ENCODE measurements at regions not wholly inside any gene's neighbourhood (a gene's known extent, or its start where the extent isn't known, plus 50 kb on each side); places are given as distances from the start of the nearest gene placed in this dataset.
"Not testable (repeated sequence)": the region's sequence is repeated elsewhere in the genome, so short reads cannot be mapped to it uniquely, and the experiment has no call there.

DNA sequence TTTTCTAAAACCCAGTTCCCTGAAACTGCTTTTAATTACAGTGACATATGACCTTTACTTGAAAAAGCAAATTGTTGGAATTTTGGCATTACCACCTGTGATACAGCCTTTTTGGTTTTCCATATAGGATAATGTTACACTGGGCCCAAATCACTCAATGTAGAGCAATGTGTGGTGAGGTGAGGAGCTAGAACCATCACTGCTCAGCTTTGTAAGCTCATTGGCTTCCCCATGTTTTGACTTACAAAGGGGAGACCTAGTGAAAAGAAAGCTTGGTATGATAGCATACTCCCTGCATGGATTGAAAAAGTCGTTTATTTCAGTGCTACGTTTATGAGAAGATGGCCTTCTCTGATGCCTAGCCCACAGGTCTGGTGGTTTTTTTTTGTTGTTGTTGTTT, 470.4 kb upstream of the EPHA7 start:
- DNase-seq (ENCODE audit: low read depth), result no peak
- TF ChIP-seq, protein P1, sequence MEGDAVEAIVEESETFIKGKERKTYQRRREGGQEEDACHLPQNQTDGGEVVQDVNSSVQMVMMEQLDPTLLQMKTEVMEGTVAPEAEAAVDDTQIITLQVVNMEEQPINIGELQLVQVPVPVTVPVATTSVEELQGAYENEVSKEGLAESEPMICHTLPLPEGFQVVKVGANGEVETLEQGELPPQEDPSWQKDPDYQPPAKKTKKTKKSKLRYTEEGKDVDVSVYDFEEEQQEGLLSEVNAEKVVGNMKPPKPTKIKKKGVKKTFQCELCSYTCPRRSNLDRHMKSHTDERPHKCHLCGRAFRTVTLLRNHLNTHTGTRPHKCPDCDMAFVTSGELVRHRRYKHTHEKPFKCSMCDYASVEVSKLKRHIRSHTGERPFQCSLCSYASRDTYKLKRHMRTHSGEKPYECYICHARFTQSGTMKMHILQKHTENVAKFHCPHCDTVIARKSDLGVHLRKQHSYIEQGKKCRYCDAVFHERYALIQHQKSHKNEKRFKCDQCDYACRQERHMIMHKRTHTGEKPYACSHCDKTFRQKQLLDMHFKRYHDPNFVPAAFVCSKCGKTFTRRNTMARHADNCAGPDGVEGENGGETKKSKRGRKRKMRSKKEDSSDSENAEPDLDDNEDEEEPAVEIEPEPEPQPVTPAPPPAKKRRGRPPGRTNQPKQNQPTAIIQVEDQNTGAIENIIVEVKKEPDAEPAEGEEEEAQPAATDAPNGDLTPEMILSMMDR (IDR thresholded peaks at IDR 0.05; ENCODE audit: low read depth, low read length, missing control alignments), result no peak
- no peak overlapping the region for H3K4me3 ChIP-seq (ENCODE audit: low read depth, low read length)

DNA sequence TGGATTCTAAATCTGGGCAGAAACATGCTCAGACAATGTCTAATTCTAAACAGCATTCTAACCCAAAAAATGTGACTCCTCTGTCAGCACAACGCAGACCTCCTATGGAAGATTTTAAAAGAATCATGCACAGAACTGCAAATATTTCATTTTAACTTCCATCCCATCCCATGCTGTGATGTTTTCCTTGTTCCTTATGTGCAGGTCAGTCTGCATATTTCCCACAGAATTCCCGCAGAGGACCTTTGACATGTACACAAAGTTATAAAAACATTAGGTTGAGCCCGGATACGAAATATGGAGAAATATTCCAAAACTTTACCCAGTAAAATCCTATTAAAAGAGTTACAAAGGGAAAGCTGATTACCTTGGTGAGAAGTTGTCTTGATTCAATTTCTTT, 467.1 kb upstream of the EPHA7 start:
- TF ChIP-seq, protein P1 (IDR thresholded peaks at IDR 0.05; ENCODE audit: low read depth, low read length, missing control alignments), result no peak
- DNase-seq (ENCODE audit: low read depth), result no peak
- no peak overlapping the region for H3K4me3 ChIP-seq (ENCODE audit: low read depth, low read length)

GRCh38 chr6:93859971-93860370, 440.6 kb upstream of the EPHA7 start:
- TF ChIP-seq, protein P1 (IDR thresholded peaks at IDR 0.05; ENCODE audit: low read depth, low read length, missing control alignments), result no peak
- no peak for DNase-seq (ENCODE audit: low read depth)
- H3K4me3 ChIP-seq (ENCODE audit: low read depth, low read length), result no peak overlapping the region

GRCh38 chr6:93858213-93858612, 438.9 kb upstream of the EPHA7 start:
- DNase-seq (ENCODE audit: low read depth), result no peak
- H3K4me3 ChIP-seq (ENCODE audit: low read depth, low read length), result no peak overlapping the region
- TF ChIP-seq, protein P1 (IDR thresholded peaks at IDR 0.05; ENCODE audit: low read depth, low read length, missing control alignments), result no peak

- TF ChIP-seq, protein P1 (IDR thresholded peaks at IDR 0.05; ENCODE audit: low read depth, low read length, missing control alignments), result no peak
- DNase-seq (ENCODE audit: low read depth), result no peak
- H3K4me3 ChIP-seq (ENCODE audit: low read depth, low read length), result no peak overlapping the region
Observed at GRCh38 chr6:93849857-93850256, 430.5 kb upstream of the EPHA7 start.

- TF ChIP-seq, protein P1 (IDR thresholded peaks at IDR 0.05; ENCODE audit: low read depth, low read length, missing control alignments), result no peak
- H3K4me3 ChIP-seq (ENCODE audit: low read depth, low read length), result no peak overlapping the region
- DNase-seq (ENCODE audit: low read depth), result no peak
Observed at GRCh38 chr6:93848031-93848742, 428.8 kb upstream of the EPHA7 start.

GRCh38 chr6:93842178-93842577, 422.8 kb upstream of the EPHA7 start:
- H3K4me3 ChIP-seq (ENCODE audit: low read depth, low read length), result no peak overlapping the region
- TF ChIP-seq, protein P1 (IDR thresholded peaks at IDR 0.05; ENCODE audit: low read depth, low read length, missing control alignments), result no peak
- no peak for DNase-seq (ENCODE audit: low read depth)

- not testable (repeated sequence) for H3K4me3 ChIP-seq (ENCODE audit: low read depth, low read length); DNase-seq (ENCODE audit: low read depth)
Observed at GRCh38 chr6:93835451-93836145, 416.2 kb upstream of the EPHA7 start.

DNA sequence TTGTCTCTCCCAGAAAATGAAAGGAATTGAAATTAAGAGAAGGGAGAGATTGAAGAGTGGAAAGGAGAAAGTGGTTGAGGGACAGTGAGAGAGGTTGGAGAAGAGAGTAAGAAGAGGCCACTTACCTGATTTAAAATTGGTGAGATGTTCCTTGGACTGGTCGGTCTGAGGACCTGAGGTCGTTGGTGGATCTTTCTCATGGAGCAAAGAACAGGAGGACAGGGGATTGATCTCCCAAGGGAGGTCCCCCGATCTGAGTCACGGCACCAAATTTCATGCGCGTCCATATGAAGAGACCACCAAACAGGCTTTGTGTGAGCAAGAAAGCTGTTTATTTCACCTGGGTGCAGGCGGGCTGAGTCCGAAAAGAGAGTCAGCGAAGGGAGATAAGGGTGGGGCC, 415.7 kb upstream of the EPHA7 start:
- H3K4me3 ChIP-seq (ENCODE audit: low read depth, low read length); DNase-seq (ENCODE audit: low read depth): not testable (repeated sequence)

DNA sequence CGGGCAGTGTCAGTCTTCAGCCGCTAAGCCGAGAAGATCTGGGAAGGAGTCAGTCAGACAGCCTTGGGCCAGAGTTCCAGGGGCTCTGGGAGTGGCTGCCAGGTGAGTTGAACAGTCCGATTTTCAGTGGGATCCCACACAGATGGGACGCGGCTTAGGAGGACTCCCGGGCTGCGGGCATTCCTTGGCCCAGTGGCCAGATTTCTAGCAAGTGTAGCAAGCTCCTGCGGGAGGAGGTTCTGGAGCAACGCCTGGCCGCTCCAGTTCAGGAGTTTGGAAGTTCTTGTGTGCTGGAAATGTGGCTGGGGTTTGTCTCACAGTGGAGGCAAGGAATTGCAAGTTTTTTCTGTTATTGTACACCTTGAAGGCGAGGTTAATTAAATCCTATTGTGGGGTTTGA, 414.0 kb upstream of the EPHA7 start:
- H3K4me3 ChIP-seq (ENCODE audit: low read depth, low read length); DNase-seq (ENCODE audit: low read depth): not testable (repeated sequence)

Measured in GM12864 (cell line).